GM18520 (cell line): ENCODE measurements at regions not wholly inside any gene's neighbourhood (a gene's known extent, or its start where the extent isn't known, plus 50 kb on each side); places are given as distances from the start of the nearest gene placed in this dataset.
"Not testable (repeated sequence)": the region's sequence is repeated elsewhere in the genome, so short reads cannot be mapped to it uniquely, and the experiment has no call there.

Experiments used
- ATAC-seq: cut with Tn5 transposase; IDR thresholded peaks from one replicate; pipeline ENCODE4 v1.9.1; 2021; ENCODE audit not compliant: unreplicated experiment

GRCh38 chr5:154702477-154702876 is 52.7 kb upstream of the LARP1 start:
- no peak for ATAC-seq

- not testable (repeated sequence) for ATAC-seq
Observed at GRCh38 chr5:154701725-154702124, 53.5 kb upstream of the LARP1 start.

- ATAC-seq, result no peak
Observed at GRCh38 chr5:154701181-154701580, 54.0 kb upstream of the LARP1 start.

GRCh38 chr5:154700289-154700928 is 54.8 kb upstream of the LARP1 start:
- ATAC-seq, result not testable (repeated sequence)

GRCh38 chr5:154698763-154699162 is 56.4 kb upstream of the LARP1 start:
- ATAC-seq, result no peak

GRCh38 chr5:154697371-154697770 is 57.8 kb upstream of the LARP1 start:
- ATAC-seq, result no peak

- ATAC-seq, result no peak
Observed at GRCh38 chr5:154696891-154697290, 58.3 kb upstream of the LARP1 start.

GRCh38 chr5:154694159-154694558 is 61.0 kb upstream of the LARP1 start:
- ATAC-seq, result no peak

- no peak for ATAC-seq
Observed at GRCh38 chr5:154690488-154690887, 64.7 kb upstream of the LARP1 start.

GRCh38 chr5:154686490-154686889 is 68.7 kb upstream of the LARP1 start:
- ATAC-seq, result no peak

- peak; percentile 59 for ATAC-seq
Observed at GRCh38 chr5:154683101-154683880, 71.9 kb upstream of the LARP1 start.

GRCh38 chr5:154679501-154679900 is 75.7 kb upstream of the LARP1 start:
- ATAC-seq, result no peak

GRCh38 chr5:154677921-154678320 is 77.3 kb upstream of the LARP1 start:
- ATAC-seq, result no peak

GRCh38 chr5:154676508-154676907 is 78.7 kb upstream of the LARP1 start:
- ATAC-seq, result no peak

GRCh38 chr5:154674029-154674428 is 81.1 kb upstream of the LARP1 start:
- no peak for ATAC-seq

- ATAC-seq, result no peak
Observed at GRCh38 chr5:154673506-154673905, 81.7 kb upstream of the LARP1 start.

- not testable (repeated sequence) for ATAC-seq
Observed at GRCh38 chr5:154669913-154670312, 85.3 kb upstream of the LARP1 start.

GRCh38 chr5:154669402-154669801 is 85.8 kb upstream of the LARP1 start:
- ATAC-seq, result no peak

- ATAC-seq, result no peak
Observed at GRCh38 chr5:154664869-154665268, 90.3 kb upstream of the LARP1 start.

- ATAC-seq, result no peak
Observed at GRCh38 chr5:154663424-154663823, 91.8 kb upstream of the LARP1 start.

GRCh38 chr5:154654486-154655371 is 100.4 kb upstream of the LARP1 start:
- ATAC-seq, result no peak
